HEK293 (cell line): ENCODE measurements at regions not wholly inside any gene's neighbourhood (a gene's known extent, or its start where the extent isn't known, plus 50 kb on each side); places are given as distances from the start of the nearest gene placed in this dataset.

ENCODE experiments used
- CTCF ChIA-PET: fragments of 350-600 bp; formaldehyde crosslinking; extraction: SDS; loops from one replicate; lab custom pipeline; 2021; ENCODE audit warnings: antibody characterized with exemption; lab: Yijun Ruan, JAX
- POLR2A ChIA-PET: fragments of 300-600 bp; formaldehyde crosslinking; extraction: SDS; loops from one replicate; lab custom pipeline; 2020; ENCODE audit warnings: antibody characterized with exemption, inconsistent platforms; lab: Yijun Ruan, JAX
- H3K27ac ChIP-seq: fragments of 200-500 bp; sonication (Bioruptor generic); 2 replicates; pipeline ENCODE4 v1.5.1; 2014; ENCODE audit warnings: low read depth, low read length, control low read depth, inconsistent platforms; ENCODE audit errors: extremely low read depth
- H3K36me3 ChIP-seq, 2 experiments: fragments of 200-500 bp in 1 of 2; sonication (Bioruptor generic) in 1 of 2; 1 replicate in 1 of 2; 2 replicates in 1 of 2; pipeline ENCODE4 v1.5.1; 2014 to 2017; ENCODE audit warnings: inconsistent platforms in 2 of 2, low read length in 2 of 2; ENCODE audit not compliant: control insufficient read depth in 2 of 2, insufficient read depth in 1 of 2
- H3K4me1 ChIP-seq: fragments of 200-500 bp; sonication (Bioruptor generic); 2 replicates; pipeline ENCODE4 v1.5.1; 2014; ENCODE audit warnings: mild to moderate bottlenecking, low read length, inconsistent platforms; ENCODE audit not compliant: control insufficient read depth, insufficient read depth
- H3K4me3 ChIP-seq: 2 replicates; pipeline ENCODE4 v1.5.1; 2011; ENCODE audit warnings: low read depth, mild to moderate bottlenecking, control low read depth, low read length, moderate library complexity
- H3K9me3 ChIP-seq: fragments of 200-500 bp; sonication (Bioruptor generic); 2 replicates; pipeline ENCODE4 v1.5.1; 2014; ENCODE audit warnings: low read depth, low read length, inconsistent platforms; ENCODE audit not compliant: control insufficient read depth, insufficient read depth
- ATF2 ChIP-seq: fragments of 450-650 bp; formaldehyde crosslinking; IDR thresholded peaks from 2 replicates; pipeline ENCODE4 v1.5.1; 2016; ENCODE audit warnings: missing biosample characterization, missing genetic modification characterization, low read depth
- CTCF ChIP-seq: fragments of 450-650 bp; formaldehyde crosslinking; IDR thresholded peaks from 2 replicates; pipeline ENCODE4 v1.5.1; 2016; ENCODE audit warnings: missing biosample characterization, missing genetic modification characterization
- EGR2 ChIP-seq: fragments of 450-650 bp; formaldehyde crosslinking; IDR thresholded peaks from 2 replicates; pipeline ENCODE4 v1.5.1; 2016; ENCODE audit warnings: low read depth, missing biosample characterization, missing genetic modification characterization
- FEZF1 ChIP-seq: fragments of 450-650 bp; formaldehyde crosslinking; IDR thresholded peaks from 2 replicates; pipeline ENCODE4 v1.5.1; 2016; ENCODE audit warnings: missing biosample characterization, missing genetic modification characterization
- KLF8 ChIP-seq: fragments of 450-650 bp; formaldehyde crosslinking; IDR thresholded peaks from 2 replicates; pipeline ENCODE4 v1.5.1; 2016; ENCODE audit warnings: missing biosample characterization, missing genetic modification characterization
- MEIS1 ChIP-seq: sonication (generic); formaldehyde crosslinking; IDR thresholded peaks from 2 replicates; pipeline ENCODE4 v1.8.1; 2022; ENCODE audit warnings: missing genetic modification reagents, mild to moderate bottlenecking, borderline replicate concordance
- REPIN1 ChIP-seq: fragments of 450-650 bp; formaldehyde crosslinking; IDR thresholded peaks from 2 replicates; pipeline ENCODE4 v1.5.1; 2017; ENCODE audit warnings: missing biosample characterization, missing genetic modification characterization, low read depth
- TCF7L2 ChIP-seq: IDR thresholded peaks from 2 replicates; pipeline ENCODE4 v1.6.1; 2011; ENCODE audit warnings: low read depth, mild to moderate bottlenecking, inconsistent platforms, low read length, moderate library complexity, borderline replicate concordance
- TRIM28 ChIP-seq: IDR thresholded peaks from 2 replicates; pipeline ENCODE4 v1.6.1; 2011; ENCODE audit warnings: low read length, control low read depth, borderline replicate concordance
- TSHZ1 ChIP-seq: fragments of 450-650 bp; formaldehyde crosslinking; IDR thresholded peaks from 2 replicates; pipeline ENCODE4 v1.5.1; 2016; ENCODE audit warnings: missing biosample characterization, missing genetic modification characterization, borderline replicate concordance
- WT1 ChIP-seq: fragments of 450-650 bp; formaldehyde crosslinking; IDR thresholded peaks from 2 replicates; pipeline ENCODE4 v1.5.1; 2016; ENCODE audit warnings: missing biosample characterization, missing genetic modification characterization
- ZFHX2 ChIP-seq: fragments of 450-650 bp; formaldehyde crosslinking; conservative IDR thresholded peaks from 2 replicates; pipeline ENCODE4 v1.5.1; 2016; ENCODE audit warnings: missing biosample characterization, missing genetic modification characterization
- ZNF146 ChIP-seq: fragments of 450-650 bp; formaldehyde crosslinking; IDR thresholded peaks from 2 replicates; pipeline ENCODE4 v1.5.1; 2016; ENCODE audit warnings: missing biosample characterization, missing genetic modification characterization
- ZNF175 ChIP-seq: fragments of 450-650 bp; formaldehyde crosslinking; IDR thresholded peaks from 2 replicates; pipeline ENCODE4 v1.5.1; 2016; ENCODE audit warnings: missing biosample characterization, missing genetic modification characterization
- ZNF549 ChIP-seq: fragments of 450-650 bp; IDR thresholded peaks from 2 replicates; pipeline ENCODE4 v1.5.1; 2018; ENCODE audit warnings: missing biosample characterization, missing genetic modification characterization, mild to moderate bottlenecking, inconsistent platforms, moderate library complexity
- ZNF626 ChIP-seq: fragments of 450-650 bp; sonication (Bioruptor Pico); formaldehyde crosslinking; IDR thresholded peaks from 2 replicates; pipeline ENCODE4 v1.5.1; 2018; ENCODE audit warnings: missing biosample characterization, missing genetic modification characterization, inconsistent platforms
- ZNF639 ChIP-seq: fragments of 450-650 bp; formaldehyde crosslinking; IDR thresholded peaks from 2 replicates; pipeline ENCODE4 v1.5.1; 2016; ENCODE audit warnings: missing biosample characterization, missing genetic modification characterization
- ZNF670 ChIP-seq: fragments of 450-650 bp; formaldehyde crosslinking; IDR thresholded peaks from 2 replicates; pipeline ENCODE4 v1.5.1; 2016; ENCODE audit warnings: missing biosample characterization, missing genetic modification characterization, low read depth

- no peak for TF ChIP-seq WT1
- TF ChIP-seq TSHZ1 = no peak
- TF ChIP-seq KLF8 (tag by site-specific recombination) = no peak
Measured at GRCh38 chr9:7975336-7975735, 175.8 kb upstream of the DMAC1 start (continued).

GRCh38 chr9:7974335-7974960, 174.9 kb upstream of the DMAC1 start:
- POLR2A ChIA-PET = no interaction called here
- Histone ChIP-seq H3K27ac (no peak overlapping the region), H3K4me3 (no peak overlapping the region), H3K9me3 (no peaks in the 10 kb centered on the region), H3K4me1 (no peaks in the 10 kb centered on the region), H3K36me3 (no peaks in the 10 kb centered on the region)
- no peak for TF ChIP-seq EGR2 (tag by site-specific recombination)
- no peak for TF ChIP-seq MEIS1 (CRISPR knock-in tag)
- no peak for TF ChIP-seq ZNF639 (tag by site-specific recombination)
- no peak for TF ChIP-seq ZFHX2 (tag by site-specific recombination)
- no peak for TF ChIP-seq ZNF175
- no peak for TF ChIP-seq ATF2 (tag by site-specific recombination)
- TF ChIP-seq ZNF626 (tag by site-specific recombination) = no peak
- TF ChIP-seq TCF7L2 = no peak
- TF ChIP-seq ZNF670 (tag by site-specific recombination) = no peak
- no peak for TF ChIP-seq ZNF549 (tag by site-specific recombination)
- TF ChIP-seq ZNF146 (tag by site-specific recombination) = no peak
- no peak for TF ChIP-seq FEZF1 (tag by site-specific recombination)
- no peak for TF ChIP-seq REPIN1 (tag by site-specific recombination)
- no peak for TF ChIP-seq CTCF (tag by site-specific recombination)
- no peak for TF ChIP-seq TRIM28
- CTCF ChIA-PET = no interaction called here
